IMR-90 (cell line): ENCODE measurements at regions not wholly inside any gene's neighbourhood (a gene's known extent, or its start where the extent isn't known, plus 50 kb on each side); places are given as distances from the start of the nearest gene placed in this dataset.

Experiments
- MAFK ChIP-seq: IDR thresholded peaks from 2 replicates; pipeline ENCODE4 v1.6.1; 2012; ENCODE audit warnings: low read depth, low read length, improper control_type of control experiment
- MXI1 ChIP-seq: IDR thresholded peaks from 2 replicates; pipeline ENCODE4 v1.6.1; 2012; ENCODE audit warnings: low read depth, mild to moderate bottlenecking, low read length, moderate library complexity, borderline replicate concordance
- SMC3 ChIP-seq: fragments of 150-350 bp; IDR thresholded peaks from 2 replicates; pipeline ENCODE4 v1.6.1; 2016; ENCODE audit warnings: low read depth, mild to moderate bottlenecking, antibody characterized with exemption, low read length, moderate library complexity
- TF ChIP-seq, protein P1 (sequence below): fragments of 150-350 bp; IDR thresholded peaks from 2 replicates; pipeline ENCODE4 v1.6.1; 2017; ENCODE audit warnings: mild to moderate bottlenecking, antibody characterized with exemption, low read length, low read depth

DNA sequence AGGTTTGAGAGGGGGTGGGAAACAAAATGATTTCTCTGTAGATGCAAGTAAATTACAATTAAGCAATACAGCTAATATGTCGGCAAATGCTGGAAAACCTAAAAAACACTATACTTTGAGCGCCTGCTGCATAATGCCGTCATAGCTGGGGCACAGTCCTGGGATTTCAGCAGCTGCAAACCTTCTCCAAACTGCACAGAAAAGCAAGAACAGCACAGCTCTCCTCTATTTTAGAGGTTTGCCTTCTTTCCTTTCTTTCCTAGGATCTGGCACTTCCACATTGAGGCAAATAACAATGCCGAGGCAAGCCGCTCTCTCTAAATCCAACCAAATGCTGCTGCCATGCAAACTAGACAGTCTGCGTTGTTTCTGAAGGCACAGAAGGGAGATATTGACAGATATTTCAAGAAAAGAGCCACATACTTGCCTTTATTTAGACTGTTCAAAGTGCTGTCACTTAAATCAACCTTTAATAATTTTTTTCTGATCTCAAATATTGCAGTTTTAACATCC lies 287.1 kb upstream of the G2E3 start (continued):
- no peak for TF ChIP-seq MAFK
- no peak for TF ChIP-seq SMC3
- TF ChIP-seq, protein P1, sequence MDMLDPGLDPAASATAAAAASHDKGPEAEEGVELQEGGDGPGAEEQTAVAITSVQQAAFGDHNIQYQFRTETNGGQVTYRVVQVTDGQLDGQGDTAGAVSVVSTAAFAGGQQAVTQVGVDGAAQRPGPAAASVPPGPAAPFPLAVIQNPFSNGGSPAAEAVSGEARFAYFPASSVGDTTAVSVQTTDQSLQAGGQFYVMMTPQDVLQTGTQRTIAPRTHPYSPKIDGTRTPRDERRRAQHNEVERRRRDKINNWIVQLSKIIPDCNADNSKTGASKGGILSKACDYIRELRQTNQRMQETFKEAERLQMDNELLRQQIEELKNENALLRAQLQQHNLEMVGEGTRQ: no peak
- no peak for TF ChIP-seq MXI1
